Spinal cord (tissue), 9 donors: ENCODE measurements at regions not wholly inside any gene's neighbourhood (a gene's known extent, or its start where the extent isn't known, plus 50 kb on each side); places are given as distances from the start of the nearest gene placed in this dataset.
"Not testable (repeated sequence)": the region's sequence is repeated elsewhere in the genome, so short reads cannot be mapped to it uniquely, and the experiment has no call there.

Source experiments
- DNase-seq, 6 donors: peaks; one replicate each; pipeline versions ENCODE4 v3.0.0 to v3.0.0-alpha.2; 2013 to 2015; ENCODE audit warnings: low spot score in 6 of 6, low read depth in 4 of 6
- H3K27ac ChIP-seq: one replicate; pipeline ENCODE4 v1.5.1; 2013; ENCODE audit warnings: low read depth, low read length, control low read depth
- H3K27me3 ChIP-seq: one replicate; pipeline ENCODE4 v1.6.1; 2013; ENCODE audit warnings: low read length; ENCODE audit not compliant: control insufficient read depth, insufficient read depth
- H3K36me3 ChIP-seq: one replicate; pipeline ENCODE4 v1.6.1; 2013; ENCODE audit warnings: low read length; ENCODE audit not compliant: control insufficient read depth, insufficient read depth
- H3K4me1 ChIP-seq: one replicate; pipeline ENCODE4 v1.6.1; 2013; ENCODE audit warnings: low read length; ENCODE audit not compliant: control insufficient read depth, insufficient read depth
- H3K4me3 ChIP-seq: one replicate; pipeline ENCODE4 v1.5.1; 2013; ENCODE audit warnings: low read depth, low read length, control low read depth
- H3K9me3 ChIP-seq: one replicate; pipeline ENCODE4 v1.6.1; 2013; ENCODE audit warnings: low read length; ENCODE audit not compliant: control insufficient read depth, insufficient read depth
- WGBS: methylation state at CpG from one replicate; pipeline ENCODE4 v1.1.5; 2013; ENCODE audit warnings: missing lambda C conversion rate; ENCODE audit not compliant: insufficient coverage; 5-methylcytosine and 5-hydroxymethylcytosine counted together
- donor health status: healthy.

DNA sequence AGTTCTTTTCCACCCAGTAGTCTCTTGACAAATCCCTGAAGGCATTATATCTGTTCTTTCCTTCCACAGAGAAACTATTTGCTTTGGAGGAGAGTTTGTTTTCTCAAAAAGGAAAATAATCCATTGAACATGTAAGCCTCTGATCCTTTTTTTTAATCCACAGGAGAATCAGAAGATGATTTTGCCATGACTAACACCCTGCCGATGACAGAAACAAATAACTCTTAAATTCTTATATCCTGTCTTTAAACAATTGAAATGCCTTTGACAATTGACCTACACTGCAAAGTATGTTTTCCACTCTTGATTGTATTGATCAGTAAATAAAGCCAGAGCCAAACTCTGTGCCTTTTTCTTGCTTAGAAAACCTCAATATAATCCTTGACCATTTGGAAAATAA is 666.4 kb upstream of the CTNND2 start:
- Histone ChIP-seq H3K27ac (no peak overlapping the region), H3K9me3 (no peaks in the 10 kb centered on the region), H3K36me3 (no peaks in the 10 kb centered on the region), H3K27me3 (no peaks in the 10 kb centered on the region), H3K4me1 (no peaks in the 10 kb centered on the region), H3K4me3 (no peak overlapping the region)
- no peak for DNase-seq
- no CpG with 5 or more reads among the region's 1 CpG for WGBS

DNA sequence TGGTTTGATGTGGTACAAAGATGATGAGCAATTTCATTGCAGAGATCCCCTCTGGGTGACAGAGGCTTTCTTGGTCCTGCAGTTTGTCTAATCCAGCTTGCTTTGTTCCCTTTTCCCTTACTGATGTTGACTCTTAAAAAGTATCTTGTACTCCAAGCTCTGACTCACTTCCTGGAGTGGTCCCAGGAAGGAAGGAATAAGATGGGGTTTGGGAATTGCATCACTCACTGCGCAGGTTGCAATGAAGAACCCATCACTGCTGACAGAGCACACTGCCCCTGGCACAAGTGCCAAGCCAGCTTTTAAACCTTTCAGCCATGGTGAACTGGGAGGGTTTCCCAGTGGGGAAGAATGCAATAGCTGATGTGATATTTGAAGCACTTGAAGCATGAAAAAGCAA is 662.2 kb upstream of the CTNND2 start:
- Histone ChIP-seq H3K4me1 (no peaks in the 10 kb centered on the region), H3K9me3 (no peaks in the 10 kb centered on the region), H3K27ac (no peak overlapping the region), H3K27me3 (no peaks in the 10 kb centered on the region), H3K4me3 (no peak overlapping the region), H3K36me3 (no peaks in the 10 kb centered on the region)
- DNase-seq = no peak
- WGBS = no CpG with 5 or more reads among the region's 1 CpG

DNA sequence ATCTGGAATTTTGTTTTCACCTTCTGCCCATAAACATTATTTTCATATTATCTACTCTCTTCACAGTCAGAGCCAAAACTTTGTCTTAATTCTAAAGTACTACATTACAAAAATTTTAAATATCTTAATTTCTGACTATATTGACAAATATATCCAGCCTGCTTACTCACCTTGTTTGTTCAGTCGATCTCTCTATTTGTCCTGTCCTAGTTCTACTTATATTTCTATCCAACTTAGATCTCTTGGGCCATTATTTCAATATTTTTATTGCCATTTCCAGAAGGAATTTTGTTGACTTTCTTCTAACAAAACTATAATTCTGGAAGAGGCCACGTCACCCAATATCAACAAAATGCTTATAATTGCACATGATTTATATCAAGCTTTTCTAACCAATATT is 652.8 kb upstream of the CTNND2 start:
- WGBS = 91% methylated on average over 1 of the region's 2 CpGs
- Histone ChIP-seq H3K4me1 (no peaks in the 10 kb centered on the region), H3K27me3 (no peaks in the 10 kb centered on the region), H3K27ac (no peak overlapping the region), H3K4me3 (no peak overlapping the region), H3K9me3 (no peaks in the 10 kb centered on the region), H3K36me3 (no peaks in the 10 kb centered on the region)
- no peak for DNase-seq

DNA sequence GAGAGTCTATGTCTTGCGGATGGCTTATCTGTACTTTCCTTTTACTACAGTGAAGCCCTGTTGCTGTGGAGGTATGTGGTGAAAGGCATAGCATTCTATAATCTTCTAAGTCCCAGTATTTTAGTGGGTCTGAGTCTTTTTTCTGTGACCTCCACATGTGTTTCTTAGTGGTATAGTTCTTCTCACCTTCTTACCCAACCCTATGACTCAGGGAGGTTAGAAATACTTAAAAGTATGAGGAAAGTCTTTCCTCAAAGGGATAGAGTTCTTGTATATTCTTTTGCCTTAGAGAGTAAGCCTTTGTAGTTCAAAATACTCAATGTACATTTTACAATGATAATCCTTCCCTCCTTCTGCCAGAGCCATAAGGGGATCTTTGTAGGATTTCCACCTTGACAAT is 621.9 kb upstream of the CTNND2 start:
- Histone ChIP-seq H3K27ac (no peak overlapping the region), H3K4me1 (no peaks in the 10 kb centered on the region), H3K36me3 (no peaks in the 10 kb centered on the region), H3K27me3 (no peaks in the 10 kb centered on the region), H3K4me3 (no peak overlapping the region), H3K9me3 (no peaks in the 10 kb centered on the region)
- no peak for DNase-seq
- WGBS = no CpG with 5 or more reads among the region's 1 CpG

DNA sequence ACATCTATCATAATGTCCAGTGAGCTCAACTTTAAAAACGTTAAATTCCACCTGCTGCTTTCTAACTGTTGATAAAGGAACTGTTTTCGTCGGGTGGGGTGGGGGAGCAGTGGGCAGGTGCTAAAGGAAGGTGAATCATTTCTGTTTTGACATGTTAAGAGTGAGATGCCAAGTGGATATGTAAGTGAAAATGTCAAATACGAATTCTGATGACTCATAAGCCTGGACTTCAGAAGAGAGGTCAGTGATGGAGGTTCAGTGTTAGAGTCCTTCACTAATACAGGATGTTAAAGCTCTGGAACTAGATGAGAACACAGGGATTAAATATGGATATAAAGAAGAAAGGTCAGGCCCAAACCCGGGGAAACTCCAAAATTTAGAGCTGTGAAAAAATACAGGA is 617.9 kb upstream of the CTNND2 start:
- Histone ChIP-seq H3K27me3 (no peaks in the 10 kb centered on the region), H3K4me3 (no peak overlapping the region), H3K36me3 (no peaks in the 10 kb centered on the region), H3K9me3 (no peaks in the 10 kb centered on the region), H3K27ac (no peak overlapping the region), H3K4me1 (no peaks in the 10 kb centered on the region)
- no peak for DNase-seq
- WGBS = 88% methylated on average over 3 of the region's 5 CpGs

DNA sequence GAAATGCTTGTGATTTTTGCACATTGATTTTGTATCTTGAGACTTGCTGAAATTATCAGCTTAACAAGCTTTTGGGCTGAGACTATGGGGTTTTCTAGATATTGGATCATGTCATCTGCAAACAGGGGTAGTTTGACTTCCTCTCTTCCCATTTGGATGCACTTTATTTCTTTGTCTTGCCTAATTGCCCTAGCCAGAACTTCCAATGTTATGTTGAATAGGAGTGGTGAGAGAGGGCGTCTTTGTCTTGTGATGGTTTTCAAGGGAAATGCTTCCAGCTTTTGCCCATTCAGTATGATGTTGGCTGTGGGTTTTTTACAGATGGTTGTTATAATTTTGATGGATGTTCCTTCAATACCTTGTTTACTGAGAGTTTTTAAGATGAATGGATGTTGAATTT is 600.7 kb upstream of the CTNND2 start:
- not testable (repeated sequence) for H3K9me3 ChIP-seq, DNase-seq, H3K27ac ChIP-seq, H3K4me3 ChIP-seq, H3K36me3 ChIP-seq, H3K4me1 ChIP-seq, H3K27me3 ChIP-seq
- 33% methylated on average over 1 of the region's 1 CpG for WGBS

DNA sequence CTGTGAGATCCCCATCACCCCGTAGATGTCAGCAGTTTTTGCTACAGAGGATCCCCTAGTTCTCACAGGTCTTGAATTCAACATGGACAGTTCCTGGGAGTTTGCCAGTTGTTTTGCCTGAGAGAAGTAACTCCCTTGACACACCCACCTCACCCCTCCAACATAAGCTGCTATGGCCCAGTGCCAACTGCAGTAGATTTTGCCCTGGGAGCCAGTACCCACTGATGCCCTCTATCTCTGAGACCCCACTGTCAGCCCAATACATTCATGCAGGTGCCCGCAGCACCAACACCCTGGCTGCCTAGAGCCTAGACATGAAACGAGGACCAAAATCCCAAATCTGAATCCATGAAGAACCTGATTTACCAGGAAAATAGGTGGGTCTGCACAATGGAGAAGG is 583.9 kb upstream of the CTNND2 start:
- no peak overlapping the region for H3K27ac ChIP-seq
- no peaks in the 10 kb centered on the region for H3K36me3 ChIP-seq
- no peak for DNase-seq
- peaks cover 2% of the 10 kb centered on the region for H3K9me3 ChIP-seq
- no peaks in the 10 kb centered on the region for H3K4me1 ChIP-seq
- 81% methylated on average over 3 of the region's 3 CpGs for WGBS
- no peak overlapping the region for H3K4me3 ChIP-seq
- H3K27me3 ChIP-seq = no peaks in the 10 kb centered on the region

DNA sequence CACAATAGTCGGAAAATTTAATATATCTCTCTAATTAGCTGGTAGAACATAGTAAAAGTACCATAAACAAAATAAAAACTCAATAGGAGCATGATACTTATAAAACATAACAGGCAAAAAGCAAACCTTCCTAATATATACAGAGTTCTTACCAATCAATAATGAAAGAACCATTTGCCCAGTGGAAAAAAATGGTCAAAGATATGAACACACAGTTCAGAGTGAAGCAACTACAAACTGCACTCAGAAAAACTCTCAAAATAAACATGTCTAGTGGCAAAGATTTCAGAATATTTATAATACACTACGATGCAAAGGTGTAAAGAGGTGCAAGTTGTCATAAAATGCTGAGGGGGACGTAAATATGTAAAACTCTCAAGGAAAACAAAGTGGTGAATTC is 576.2 kb upstream of the CTNND2 start:
- H3K27ac ChIP-seq = no peak overlapping the region
- H3K27me3 ChIP-seq = no peaks in the 10 kb centered on the region
- DNase-seq = no peak
- H3K4me3 ChIP-seq = no peak overlapping the region
- WGBS = no CpG with 5 or more reads among the region's 3 CpGs
- H3K36me3 ChIP-seq = no peaks in the 10 kb centered on the region
- H3K4me1 ChIP-seq = no peaks in the 10 kb centered on the region
- peaks cover 2% of the 10 kb centered on the region for H3K9me3 ChIP-seq

DNA sequence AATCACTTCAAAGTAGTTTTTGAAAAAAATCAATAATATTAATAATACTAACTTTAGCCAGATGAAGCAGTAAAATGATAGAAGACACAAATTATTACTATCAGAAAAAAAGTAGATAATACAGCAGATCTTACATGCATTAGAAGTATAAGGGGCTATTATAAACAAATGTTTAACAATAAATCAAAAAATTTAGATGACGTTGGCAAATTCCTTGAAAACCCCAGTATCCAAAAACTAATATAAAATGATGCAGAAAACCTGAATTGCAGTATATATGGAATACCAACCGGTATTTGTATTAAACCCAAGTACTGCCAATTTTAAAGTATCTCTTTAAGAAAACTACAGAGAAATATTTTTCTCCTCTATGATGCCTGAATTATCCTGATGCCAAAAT is 573.3 kb upstream of the CTNND2 start:
- no peaks in the 10 kb centered on the region for H3K9me3 ChIP-seq
- H3K4me3 ChIP-seq = no peak overlapping the region
- no peaks in the 10 kb centered on the region for H3K36me3 ChIP-seq
- DNase-seq = no peak
- no peaks in the 10 kb centered on the region for H3K4me1 ChIP-seq
- no CpG with 5 or more reads among the region's 2 CpGs for WGBS
- H3K27me3 ChIP-seq = no peaks in the 10 kb centered on the region
- no peak overlapping the region for H3K27ac ChIP-seq

DNA sequence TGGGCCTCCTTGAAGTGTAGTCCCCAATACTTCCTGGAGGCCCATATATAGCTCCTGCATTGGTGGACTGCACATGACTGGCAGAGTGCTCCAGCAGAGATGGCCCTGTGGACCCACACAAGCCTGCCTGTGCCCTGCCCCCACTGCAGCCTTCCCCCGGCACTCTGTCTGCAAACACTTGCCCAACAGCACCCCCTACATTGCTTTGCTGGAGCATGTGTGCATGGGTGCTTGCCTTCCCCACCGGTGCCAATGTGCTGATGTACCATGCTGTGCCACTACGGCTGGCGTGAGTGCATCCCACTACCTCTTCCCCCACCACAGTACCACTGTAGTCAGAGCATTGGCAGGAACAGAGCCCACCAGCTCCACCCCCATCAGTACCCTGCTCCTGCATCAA is 563.6 kb upstream of the CTNND2 start:
- Histone ChIP-seq H3K27ac (no peak overlapping the region), H3K36me3 (no peaks in the 10 kb centered on the region), H3K4me1 (no peaks in the 10 kb centered on the region), H3K4me3 (no peak overlapping the region), H3K27me3 (no peaks in the 10 kb centered on the region), H3K9me3 (no peaks in the 10 kb centered on the region)
- DNase-seq = no peak
- 96% methylated on average over 4 of the region's 4 CpGs for WGBS
